SH-SY5Y (cell line): ENCODE measurements at regions not wholly inside any gene's neighbourhood (a gene's known extent, or its start where the extent isn't known, plus 50 kb on each side); places are given as distances from the start of the nearest gene placed in this dataset.

ENCODE experiments used
- GATA2 ChIP-seq: IDR thresholded peaks from 2 replicates; pipeline ENCODE4 v1.6.1; 2011; ENCODE audit warnings: mild to moderate bottlenecking, low read depth, low read length
- GATA3 ChIP-seq: IDR thresholded peaks from 2 replicates; pipeline ENCODE4 v1.6.1; 2011; ENCODE audit warnings: low read depth, mild to moderate bottlenecking, low read length, moderate library complexity

- TF ChIP-seq GATA3 = no peak
- no peak for TF ChIP-seq GATA2
These were observed 93.8 kb upstream of the OSBPL8 start for GRCh38 chr12:76653342-76653741.
